ENCODE measurements at regions not wholly inside any gene's neighbourhood (a gene's known extent, or its start where the extent isn't known, plus 50 kb on each side); places are given as distances from the start of the nearest gene placed in this dataset.

DNA sequence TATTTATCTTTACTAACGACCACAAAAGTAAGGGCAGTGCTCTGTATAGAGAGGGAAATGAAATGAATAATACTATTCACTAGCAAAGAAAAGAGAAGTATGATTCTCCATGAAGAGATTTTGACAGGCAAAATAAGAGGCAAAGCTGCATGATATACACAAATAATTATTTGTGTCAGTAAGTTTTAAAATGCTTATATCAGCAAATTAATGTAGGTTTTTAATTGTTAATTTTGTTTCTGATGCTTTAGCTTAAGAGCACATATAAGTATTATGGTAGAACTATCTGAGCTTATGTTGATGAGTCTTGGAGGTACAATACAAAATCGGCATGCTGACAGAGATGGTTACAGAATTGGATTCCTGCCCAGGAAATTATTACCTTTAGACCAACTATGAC lies 383.1 kb upstream of the VSTM2A start:
- peaks cover 18% of the 10 kb centered on the region for H3K9me3 Mint-ChIP-seq
- H3K4me1 Mint-ChIP-seq (ENCODE audit: low read depth), result no peaks in the 10 kb centered on the region
- no peaks in the 10 kb centered on the region for H3K36me3 Mint-ChIP-seq (ENCODE audit: low read depth)
- ChIA-PET CTCF (no interaction called here), POLR2A (no interaction called here)
- no peak overlapping the region for H3K27ac Mint-ChIP-seq
- no peak overlapping the region for H3K4me3 Mint-ChIP-seq
- no peak for ATAC-seq
- H3K27me3 Mint-ChIP-seq, result no peaks in the 10 kb centered on the region
- TF ChIP-seq, protein P1, sequence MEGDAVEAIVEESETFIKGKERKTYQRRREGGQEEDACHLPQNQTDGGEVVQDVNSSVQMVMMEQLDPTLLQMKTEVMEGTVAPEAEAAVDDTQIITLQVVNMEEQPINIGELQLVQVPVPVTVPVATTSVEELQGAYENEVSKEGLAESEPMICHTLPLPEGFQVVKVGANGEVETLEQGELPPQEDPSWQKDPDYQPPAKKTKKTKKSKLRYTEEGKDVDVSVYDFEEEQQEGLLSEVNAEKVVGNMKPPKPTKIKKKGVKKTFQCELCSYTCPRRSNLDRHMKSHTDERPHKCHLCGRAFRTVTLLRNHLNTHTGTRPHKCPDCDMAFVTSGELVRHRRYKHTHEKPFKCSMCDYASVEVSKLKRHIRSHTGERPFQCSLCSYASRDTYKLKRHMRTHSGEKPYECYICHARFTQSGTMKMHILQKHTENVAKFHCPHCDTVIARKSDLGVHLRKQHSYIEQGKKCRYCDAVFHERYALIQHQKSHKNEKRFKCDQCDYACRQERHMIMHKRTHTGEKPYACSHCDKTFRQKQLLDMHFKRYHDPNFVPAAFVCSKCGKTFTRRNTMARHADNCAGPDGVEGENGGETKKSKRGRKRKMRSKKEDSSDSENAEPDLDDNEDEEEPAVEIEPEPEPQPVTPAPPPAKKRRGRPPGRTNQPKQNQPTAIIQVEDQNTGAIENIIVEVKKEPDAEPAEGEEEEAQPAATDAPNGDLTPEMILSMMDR (IDR thresholded peaks at IDR 0.05), result no peak
- intact Hi-C loops (cut with micrococcal nuclease), result no loop called here
- DNase-seq, result no peak

DNA sequence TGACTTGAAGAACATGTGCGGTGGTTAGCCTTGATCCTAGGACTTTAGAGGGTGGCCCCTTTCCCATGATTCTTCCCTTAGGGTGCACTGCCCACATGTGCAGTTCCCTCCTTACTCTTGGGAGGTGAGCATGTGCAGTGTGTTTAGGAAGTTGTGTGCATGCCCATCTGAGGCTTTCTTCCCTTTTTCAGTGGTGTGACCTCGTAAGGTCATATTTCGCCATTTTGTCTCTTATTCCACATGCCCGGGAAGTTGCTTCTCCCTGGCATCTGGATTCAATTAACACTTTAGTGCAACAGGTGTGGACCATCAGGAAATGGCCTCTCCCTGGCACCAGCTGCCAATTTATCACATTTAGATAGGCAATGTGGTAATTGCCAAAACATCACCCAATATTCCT lies 380.6 kb upstream of the VSTM2A start:
- no peak for DNase-seq
- Mint-ChIP-seq H3K36me3 (ENCODE audit: low read depth) (no peaks in the 10 kb centered on the region), H3K4me1 (ENCODE audit: low read depth) (no peaks in the 10 kb centered on the region), H3K9me3 (peaks cover 16% of the 10 kb centered on the region), H3K27ac (no peak overlapping the region), H3K4me3 (no peak overlapping the region), H3K27me3 (no peaks in the 10 kb centered on the region)
- ChIA-PET CTCF (no interaction called here), POLR2A (interaction anchor here (1.0 kb wide), 1 partner anchor 43 kb away, joined by 3 read pairs; no protein-coding TSS in a partner anchor)
- TF ChIP-seq, protein P1 (IDR thresholded peaks at IDR 0.05), result no peak
- intact Hi-C loops (cut with micrococcal nuclease), result no loop called here
- no peak for ATAC-seq

DNA sequence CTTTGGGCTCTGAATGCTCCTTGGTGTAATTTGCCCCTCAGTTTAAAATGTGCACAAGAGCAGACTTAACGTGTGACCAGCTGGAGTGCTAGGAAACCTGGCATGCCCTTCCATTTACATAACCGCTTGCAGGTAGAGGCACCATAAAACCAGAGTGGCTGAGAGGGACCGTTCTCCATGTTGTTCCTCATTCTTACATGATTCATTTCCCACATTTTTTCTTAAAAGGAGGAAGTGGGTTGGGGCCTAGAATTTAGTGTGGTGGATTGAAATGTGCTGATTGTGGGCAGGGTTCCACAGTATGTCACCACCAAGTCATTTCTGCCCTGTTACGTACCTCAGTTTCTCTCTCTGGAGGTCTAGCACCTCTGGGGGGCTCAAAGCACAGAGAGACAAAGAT lies 375.8 kb upstream of the VSTM2A start:
- Mint-ChIP-seq H3K27ac (no peak overlapping the region), H3K27me3 (no peaks in the 10 kb centered on the region), H3K36me3 (ENCODE audit: low read depth) (no peaks in the 10 kb centered on the region), H3K4me3 (no peak overlapping the region), H3K9me3 (peaks cover 10% of the 10 kb centered on the region), H3K4me1 (ENCODE audit: low read depth) (no peaks in the 10 kb centered on the region)
- ChIA-PET CTCF (no interaction called here), POLR2A (no interaction called here)
- DNase-seq (no peak), ATAC-seq (no peak)
- intact Hi-C loops (cut with micrococcal nuclease), result no loop called here
- TF ChIP-seq, protein P1 (IDR thresholded peaks at IDR 0.05), result no peak

DNA sequence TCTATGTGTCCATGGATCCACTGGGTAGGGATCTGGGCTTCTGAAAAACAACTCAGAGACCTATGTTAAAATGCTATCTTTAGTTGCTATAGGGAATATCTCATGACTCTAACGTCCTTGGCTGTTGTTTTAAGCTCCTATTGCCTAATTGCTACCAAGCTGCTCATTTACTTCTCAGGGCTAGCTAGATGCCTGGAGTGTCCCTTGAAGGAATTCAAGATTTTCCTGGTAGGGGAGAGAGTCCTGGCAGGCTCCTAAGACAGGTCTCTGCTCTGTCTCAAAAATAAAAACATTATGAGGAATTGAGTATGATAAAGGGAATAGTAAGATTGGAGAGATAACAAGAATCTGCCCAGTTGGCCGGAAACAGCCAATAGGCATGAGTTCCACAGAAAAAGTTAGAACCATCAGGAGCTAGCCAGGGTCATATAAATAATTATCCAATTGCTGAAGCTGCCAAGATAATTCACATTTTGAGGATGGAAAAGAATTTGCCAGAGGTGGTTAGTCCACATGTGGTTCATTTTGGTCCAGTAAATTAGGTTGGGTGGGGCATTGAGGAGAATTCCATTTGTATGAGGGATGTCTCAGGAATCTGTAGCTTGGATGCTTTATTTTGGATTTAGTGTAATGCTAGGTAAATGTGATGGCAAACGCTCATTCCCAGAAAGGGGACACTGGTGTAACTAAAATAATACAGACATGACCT lies 362.7 kb upstream of the VSTM2A start:
- no peaks in the 10 kb centered on the region for H3K27me3 Mint-ChIP-seq
- ATAC-seq (no peak), DNase-seq (no peak)
- ChIA-PET CTCF (no interaction called here), POLR2A (no interaction called here)
- H3K36me3 Mint-ChIP-seq (ENCODE audit: low read depth), result no peaks in the 10 kb centered on the region
- intact Hi-C loops (cut with micrococcal nuclease), result no loop called here
- no peaks in the 10 kb centered on the region for H3K4me1 Mint-ChIP-seq (ENCODE audit: low read depth)
- H3K9me3 Mint-ChIP-seq, result peaks cover 30% of the 10 kb centered on the region
- TF ChIP-seq, protein P1 (IDR thresholded peaks at IDR 0.05), result no peak
- H3K27ac Mint-ChIP-seq, result no peak overlapping the region
- H3K4me3 Mint-ChIP-seq, result no peak overlapping the region

DNA sequence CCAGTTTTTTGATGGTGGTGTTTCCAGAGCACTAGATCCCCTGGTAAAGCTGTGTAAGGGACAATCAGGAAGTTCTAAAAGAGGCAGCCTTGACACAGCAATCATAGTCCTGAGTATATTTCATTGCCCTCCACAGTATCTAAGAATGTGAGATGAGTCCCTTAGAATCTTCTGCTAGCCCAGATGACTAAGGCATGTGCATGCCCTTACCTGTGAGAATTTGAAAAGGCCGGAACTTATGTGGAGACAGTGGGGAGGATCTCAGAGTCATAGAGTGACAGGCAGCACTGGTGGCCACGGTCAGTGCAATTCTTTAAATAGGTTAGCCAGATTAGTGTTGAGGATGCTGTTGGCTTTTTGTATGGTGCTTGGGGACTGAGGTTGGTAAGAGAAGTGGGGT lies 361.4 kb upstream of the VSTM2A start:
- TF ChIP-seq, protein P1 (IDR thresholded peaks at IDR 0.05), result no peak
- H3K4me1 Mint-ChIP-seq (ENCODE audit: low read depth), result no peaks in the 10 kb centered on the region
- ChIA-PET CTCF (no interaction called here), POLR2A (no interaction called here)
- DNase-seq (no peak), ATAC-seq (no peak)
- no peak overlapping the region for H3K4me3 Mint-ChIP-seq
- no peaks in the 10 kb centered on the region for H3K27me3 Mint-ChIP-seq
- peaks cover 33% of the 10 kb centered on the region for H3K9me3 Mint-ChIP-seq
- no peak overlapping the region for H3K27ac Mint-ChIP-seq
- no peaks in the 10 kb centered on the region for H3K36me3 Mint-ChIP-seq (ENCODE audit: low read depth)
- intact Hi-C loops (cut with micrococcal nuclease), result no loop called here

Data from activated CD8-positive, alpha-beta T cell treated with anti-CD3 and anti-CD28 coated beads for 36 hours (primary cell).